ENCODE measurements at regions not wholly inside any gene's neighbourhood (a gene's known extent, or its start where the extent isn't known, plus 50 kb on each side); places are given as distances from the start of the nearest gene placed in this dataset.

DNA sequence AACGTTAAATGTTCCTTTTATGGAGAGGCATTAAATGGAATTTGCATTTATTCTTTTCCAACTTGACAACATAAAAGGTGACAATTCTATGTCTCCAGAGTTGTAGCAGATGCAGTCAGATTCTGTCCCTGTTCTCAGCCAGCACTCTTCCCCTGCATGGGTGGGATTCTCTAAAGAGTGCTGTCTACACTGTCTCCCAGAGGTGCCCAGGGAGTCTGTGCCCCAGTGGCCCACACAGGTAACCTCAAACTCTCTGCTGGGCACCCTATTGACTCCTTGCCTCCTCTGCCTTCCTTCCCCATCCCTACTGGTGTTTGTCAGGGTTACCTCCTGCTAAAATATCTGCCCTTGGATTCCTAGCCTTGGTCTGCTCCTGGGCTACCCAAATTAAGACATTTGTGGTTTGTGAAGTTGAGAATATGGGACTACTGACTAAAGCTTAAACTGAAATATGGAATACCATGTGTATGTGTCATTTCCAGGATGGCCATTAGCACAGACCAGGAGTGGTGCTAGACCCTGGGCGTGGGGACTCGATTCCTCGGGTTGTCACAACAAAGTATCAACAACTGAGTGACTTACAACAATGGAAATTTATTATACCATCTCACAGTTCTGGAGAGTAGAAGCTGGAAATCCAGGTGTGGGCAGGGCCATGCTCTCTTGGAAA is 284.7 kb downstream of the CDH26 start:
- no peak for DNase-seq (ENCODE audit: low spot score)

DNA sequence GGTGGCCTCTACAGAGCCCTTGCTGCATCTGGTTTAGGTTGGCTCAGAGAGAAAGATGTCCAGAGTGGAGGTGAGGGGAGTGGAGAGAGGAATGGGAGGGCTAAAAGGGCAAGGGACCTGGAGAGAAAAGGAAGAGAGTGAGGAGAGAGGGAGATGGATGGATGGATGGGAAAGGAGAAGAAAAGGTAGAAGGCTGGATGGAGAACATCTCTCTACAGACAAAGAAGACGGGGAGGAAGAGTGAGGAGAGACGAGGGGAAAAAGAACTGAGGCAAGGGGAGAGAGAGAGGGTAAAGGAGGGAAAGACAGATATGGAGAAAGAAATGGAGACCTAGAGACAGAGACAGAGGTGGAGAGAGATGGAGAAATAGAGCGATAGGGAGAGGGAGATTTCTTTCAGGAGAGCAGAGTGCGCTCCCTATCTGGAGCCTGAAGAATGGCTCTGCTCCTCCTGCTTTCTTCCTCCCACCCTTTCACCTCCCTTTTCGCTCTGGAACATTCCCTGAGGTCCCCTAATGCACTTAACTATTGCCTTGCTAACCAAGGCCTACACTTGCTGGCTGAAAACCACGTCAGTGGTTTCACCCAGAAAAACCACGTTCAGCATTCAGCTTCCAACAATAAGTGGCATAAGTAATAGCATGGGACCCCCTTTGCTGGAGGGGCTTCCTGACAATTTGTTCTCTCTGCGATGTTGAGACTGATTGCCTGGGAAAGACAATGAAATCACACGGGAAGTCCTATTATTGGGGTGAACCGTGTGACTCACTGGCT is 286.3 kb downstream of the CDH26 start:
- DNase-seq (ENCODE audit: low spot score), result no peak

DNA sequence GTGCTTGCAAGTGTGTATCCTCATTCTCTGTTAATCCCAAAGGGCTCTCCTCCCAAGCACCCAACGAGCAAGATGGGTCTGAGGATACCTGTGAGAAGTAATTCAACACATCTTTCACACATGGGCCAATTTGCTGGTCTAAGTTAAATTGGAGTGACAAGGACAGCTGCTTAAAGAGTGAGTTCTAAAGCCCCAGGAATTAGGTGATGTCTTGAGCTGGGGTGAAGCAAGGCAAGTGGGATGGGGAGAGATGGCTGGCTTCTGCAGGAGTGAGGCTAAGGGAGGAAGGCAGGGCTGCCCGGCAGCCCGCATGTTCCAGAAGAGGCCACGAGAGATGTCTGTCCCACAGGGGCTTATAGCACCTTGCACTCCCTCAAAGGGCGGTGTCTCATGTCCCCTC is 288.5 kb downstream of the CDH26 start:
- no peak for DNase-seq (ENCODE audit: low spot score)

DNA sequence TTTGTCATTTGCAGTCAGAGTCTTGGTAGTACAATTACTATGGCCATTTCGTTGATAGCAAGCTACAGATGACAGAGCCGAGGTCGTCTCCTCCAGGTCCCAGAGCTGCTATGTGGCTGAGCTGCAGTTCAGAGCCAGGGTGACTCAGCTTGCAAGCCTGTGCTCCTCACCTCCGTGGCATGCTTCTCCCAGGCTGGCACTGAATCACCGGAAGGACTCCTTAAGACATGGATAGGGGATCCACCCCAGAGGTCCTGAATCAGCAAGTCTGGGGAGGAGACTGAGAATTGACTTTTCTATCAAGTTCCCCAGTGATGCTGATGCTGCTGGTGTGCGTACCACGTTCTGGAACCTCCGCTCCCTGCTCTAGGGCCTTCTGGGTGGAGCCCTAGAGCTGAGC is 291.2 kb downstream of the CDH26 start:
- DNase-seq (ENCODE audit: low spot score), result no peak

DNA sequence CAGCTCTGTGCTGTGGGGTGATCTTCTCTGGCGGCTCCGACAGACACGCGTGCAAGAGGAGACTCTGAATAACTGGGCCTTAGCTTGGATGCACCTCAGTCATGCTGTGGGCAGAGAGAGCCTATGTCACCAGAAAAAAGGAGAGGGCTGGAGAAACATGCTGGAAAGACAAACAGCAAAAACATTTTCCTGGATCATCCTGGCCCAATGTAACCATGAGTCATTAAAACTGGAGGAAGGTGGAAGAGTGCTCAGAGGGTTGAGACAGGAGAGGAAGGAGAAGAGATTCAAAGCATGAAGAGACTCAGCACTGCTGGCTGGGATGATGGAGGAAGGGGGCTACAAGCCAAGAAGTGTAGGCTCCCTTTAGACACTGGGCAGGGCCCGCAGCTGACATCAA is 292.0 kb downstream of the CDH26 start:
- DNase-seq (ENCODE audit: low spot score), result no peak

DNA sequence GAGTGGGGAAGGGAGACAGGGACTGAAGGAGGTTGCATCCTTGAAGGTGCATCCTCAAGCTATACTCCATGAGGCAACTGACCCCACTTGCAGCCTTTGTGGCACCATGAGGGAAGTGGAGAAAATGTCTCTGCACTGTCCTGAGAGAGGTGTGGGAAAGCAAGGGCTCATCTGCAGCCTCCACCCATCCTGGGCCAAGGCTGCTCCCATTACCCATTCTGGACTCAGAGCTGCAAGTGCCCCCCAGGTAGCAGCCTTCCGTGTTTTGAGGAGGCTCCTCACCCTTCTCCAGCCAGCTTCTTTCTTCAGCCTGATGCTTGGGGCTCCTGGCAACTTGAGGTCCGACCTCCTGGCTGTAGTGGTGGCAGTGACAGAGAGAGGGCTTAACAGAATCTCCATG is 294.6 kb downstream of the CDH26 start:
- DNase-seq (ENCODE audit: low spot score), result no peak

DNA sequence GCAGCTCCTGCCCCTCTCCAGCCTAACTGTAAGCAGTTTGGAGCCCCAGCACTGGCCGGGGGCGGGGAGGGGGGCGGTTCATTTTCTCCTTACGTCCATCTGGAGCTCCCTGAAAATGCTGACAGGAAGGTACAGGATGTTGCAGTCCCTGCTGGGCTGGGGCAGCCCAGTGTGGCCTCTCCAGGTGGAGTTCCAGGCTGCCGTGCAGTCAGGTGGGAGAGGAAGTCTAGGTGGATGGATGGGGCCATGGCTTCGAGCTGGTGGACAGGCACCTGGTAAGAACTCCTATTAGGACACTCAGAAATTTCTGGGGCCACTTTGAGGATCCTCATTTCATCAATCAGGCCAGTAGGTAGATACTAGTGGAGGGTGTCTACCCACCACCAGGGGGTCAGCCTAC is 295.2 kb downstream of the CDH26 start:
- no peak for DNase-seq (ENCODE audit: low spot score)

DNA sequence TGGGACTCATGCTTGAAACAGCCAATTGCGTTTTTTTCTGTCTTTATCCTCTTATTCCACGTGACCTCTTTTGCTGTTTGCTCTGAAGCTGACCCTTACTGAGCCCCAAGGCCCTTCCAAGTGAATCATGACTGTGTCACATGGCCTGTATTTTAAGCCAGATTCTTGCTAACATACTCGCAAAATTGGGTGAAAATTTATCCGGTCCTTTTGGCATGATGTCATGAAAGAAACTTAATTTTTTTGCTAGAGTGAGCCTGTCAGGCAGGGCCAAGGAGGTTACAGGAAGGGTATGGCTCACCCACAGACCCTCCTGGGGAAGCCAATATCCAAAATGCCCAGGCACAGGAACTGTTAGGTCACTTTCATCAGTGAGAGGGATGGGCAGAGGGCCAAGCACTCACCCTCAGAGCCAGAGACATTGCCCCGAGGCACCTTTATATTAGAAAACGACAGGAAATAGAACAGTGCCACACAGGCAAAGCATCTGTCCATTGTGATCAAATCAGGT is 296.7 kb downstream of the CDH26 start:
- no peak for DNase-seq (ENCODE audit: low spot score)

DNA sequence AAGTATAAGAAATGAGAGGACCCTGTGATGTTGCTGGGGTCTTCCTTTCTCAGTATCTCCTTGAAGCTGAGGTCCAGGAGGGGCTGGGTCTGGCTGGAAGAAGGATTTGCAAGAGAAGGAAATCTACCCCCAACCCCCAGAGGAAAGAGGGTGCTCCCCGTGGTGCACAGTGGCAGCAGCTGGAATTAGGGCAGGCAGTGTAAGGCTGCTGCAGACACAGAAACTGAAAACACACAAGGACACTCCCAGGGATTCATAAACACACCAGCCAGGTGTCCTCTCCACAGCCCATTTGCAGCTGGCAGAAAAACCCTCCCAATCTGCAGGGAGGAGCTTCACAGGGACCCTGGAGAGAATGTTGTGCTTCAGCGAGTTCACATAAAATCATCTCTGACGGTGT is 297.2 kb downstream of the CDH26 start:
- no peak for DNase-seq (ENCODE audit: low spot score)

DNA sequence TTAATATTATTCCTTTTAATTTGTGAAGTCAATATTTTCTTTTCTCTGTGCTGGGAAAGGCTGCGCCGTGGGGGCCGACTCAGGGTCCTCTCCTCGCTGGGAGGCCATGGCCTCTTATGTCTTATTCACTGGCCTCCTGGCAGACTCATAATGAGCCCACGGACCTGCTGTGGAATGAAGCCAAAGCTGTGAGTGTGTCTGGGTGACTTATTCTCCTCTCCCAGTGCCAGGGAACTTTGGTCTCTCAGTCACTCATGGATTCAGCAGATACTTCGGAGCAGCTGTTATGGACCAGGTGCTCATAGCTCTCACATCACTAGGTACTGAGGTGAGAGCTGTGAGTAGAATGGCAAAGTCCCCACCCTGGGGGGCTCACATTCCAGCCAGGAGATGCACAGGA is 297.6 kb downstream of the CDH26 start:
- no peak for DNase-seq (ENCODE audit: low spot score)

DNA sequence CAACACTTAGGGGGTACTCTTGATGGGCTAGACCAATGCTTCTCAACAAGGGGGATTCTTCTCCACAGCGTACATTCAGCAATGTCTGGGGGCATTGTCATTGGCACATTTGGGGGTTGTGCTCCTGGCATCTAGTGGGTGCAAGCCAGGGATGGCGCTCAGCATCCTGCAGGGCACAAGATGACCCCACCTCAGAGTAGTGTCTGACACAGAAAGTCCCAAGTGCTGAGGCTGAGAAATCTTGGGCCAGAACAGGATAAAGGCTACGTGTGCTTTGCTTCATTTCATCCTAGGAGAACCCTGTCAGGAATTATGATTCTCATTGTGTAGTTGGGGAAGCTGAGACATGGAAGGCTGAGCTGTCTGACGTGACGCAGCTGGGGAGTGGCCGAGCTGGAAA is 298.6 kb downstream of the CDH26 start:
- DNase-seq (ENCODE audit: low spot score), result no peak

DNA sequence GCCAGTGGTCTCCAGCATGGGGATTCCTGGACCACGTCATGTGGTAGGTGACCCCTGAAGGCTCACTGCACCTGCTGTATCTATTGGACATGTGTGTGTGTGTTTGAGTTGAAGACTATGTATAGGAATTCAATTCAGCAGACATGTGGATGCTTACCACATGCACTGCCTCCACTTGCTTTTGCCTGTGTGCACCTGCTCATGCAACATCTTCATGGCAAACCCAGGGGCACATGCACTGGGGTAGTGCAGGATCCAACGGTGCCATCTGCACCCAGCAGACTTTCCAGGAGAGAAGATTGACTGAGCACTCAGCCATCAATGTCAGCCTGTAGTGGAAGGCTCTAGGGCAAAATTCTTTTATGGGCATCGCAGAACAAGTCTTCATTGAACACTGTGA is 299.4 kb downstream of the CDH26 start:
- no peak for DNase-seq (ENCODE audit: low spot score)

DNA sequence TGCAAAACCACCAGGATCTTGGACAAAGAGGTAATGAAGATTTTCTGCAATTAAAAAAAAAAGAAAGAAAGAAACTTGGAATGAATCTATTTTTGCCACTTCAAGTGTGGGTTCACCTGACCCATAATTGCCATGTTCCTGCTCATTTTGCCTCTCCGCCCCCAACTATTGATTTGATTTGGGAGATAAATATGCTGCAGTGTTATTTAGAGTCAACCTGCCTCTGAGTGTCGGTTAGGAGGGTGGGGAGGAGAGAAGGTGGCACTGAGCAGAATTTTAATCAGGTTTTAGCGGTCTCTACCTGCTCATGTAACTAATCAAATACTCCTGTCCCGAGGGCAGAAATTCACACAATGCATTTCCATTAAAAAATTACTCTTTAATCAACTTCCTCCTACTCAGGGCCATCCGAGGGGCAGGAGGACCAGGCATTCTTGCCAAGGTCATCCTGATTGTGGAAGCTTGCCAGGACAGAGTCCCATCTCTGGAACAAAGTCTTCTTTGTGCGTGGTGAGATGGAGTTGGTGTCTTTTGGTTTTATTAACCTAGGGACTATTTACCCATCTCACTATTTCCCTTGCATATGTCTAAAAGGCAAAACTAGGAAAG is 300.1 kb downstream of the CDH26 start:
- DNase-seq (ENCODE audit: low spot score), result no peak

DNA sequence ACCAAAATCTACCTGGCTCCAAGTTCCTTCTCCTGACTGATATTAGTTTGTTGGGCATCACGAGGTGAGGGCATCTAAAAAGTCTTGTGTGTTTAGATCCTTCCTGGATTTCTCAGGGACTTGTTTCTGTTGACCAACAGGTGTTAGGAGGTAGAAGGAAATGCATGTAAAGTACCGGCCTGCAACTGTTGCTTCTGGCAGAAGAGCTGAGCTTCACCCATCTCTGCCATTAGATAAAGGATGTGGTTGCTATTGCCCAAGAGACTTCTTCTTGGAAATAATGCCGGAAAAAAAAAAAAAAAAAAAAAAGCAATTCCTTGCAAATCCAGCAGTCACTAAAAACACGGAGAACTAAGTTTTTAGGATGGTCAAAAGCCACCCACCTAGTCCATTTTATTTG is 303.1 kb downstream of the CDH26 start:
- DNase-seq (ENCODE audit: low spot score), result no peak

DNA sequence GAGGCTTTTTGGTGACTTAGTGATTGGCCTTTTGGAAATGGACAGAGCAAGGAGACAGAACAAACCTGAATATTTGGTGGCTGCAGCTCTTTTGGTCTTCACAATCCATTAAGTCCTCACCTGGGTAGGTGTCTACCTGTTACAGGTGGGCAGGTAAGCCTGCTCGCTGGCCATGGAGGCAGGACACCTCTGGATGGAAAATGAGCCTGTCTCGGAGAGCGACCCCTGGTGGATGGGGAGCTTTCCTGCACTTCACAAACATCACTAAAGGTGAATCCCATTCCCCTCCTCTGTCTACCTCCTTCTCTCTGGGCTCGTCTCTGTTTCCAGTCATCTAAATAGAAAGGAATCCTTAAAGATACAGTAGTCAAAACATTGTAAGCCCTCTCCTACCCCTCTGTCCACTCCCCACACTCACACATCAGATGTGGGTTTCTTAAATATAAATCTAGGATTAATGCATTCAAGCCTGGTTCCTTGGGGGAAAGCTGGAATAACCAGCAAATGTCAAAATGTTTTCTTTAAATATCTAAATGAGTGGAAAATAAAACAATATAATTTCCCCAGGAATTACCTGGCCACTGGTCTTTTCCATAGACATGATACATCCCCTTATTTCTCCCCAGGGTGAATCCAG is 304.9 kb downstream of the CDH26 start:
- no peak for DNase-seq (ENCODE audit: low spot score)

DNA sequence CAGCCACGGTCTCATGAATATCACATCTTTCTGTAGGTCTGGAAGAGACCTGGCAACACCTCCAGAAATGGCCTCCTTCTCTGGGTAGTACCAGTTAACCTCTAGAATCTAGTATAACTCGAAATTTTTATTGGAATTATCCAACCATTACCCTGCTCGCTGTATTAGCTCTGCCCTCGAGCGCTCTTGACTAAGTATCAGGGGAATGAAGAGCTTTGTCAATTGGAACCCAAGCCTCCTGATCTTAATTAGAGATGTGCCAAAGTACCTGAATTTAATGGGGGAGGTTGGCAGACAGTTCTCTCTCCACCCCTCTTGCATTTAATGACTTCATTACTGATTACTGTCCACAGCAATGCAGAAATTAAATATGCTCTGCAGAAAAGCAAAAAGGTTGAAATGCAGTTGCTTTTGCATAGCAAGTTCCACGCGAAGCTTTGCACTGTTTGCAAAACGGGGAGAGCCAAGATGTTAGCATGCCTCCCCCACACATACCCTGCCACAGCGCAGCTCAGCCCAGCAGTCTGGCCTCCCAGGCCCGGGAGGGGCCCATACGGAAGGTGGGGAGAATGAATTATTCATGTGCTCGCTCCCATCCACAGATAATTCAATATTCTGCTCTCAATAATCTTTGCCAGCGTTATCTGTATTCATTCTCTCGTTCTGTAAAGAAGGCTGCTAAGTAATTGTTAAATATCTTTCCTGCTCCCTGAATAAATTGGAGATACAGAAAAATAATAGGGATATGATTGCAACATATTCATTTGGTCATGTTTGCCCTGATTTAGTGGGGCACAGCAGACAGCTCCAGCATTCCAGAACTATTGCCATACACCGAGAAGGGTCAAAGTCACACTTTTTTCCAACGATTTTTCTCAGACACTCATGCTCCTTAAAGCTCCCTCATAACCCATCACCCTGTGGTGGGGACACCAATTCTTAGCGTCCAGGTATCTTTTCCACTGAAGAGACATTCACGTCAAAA is 305.8 kb downstream of the CDH26 start:
- DNase-seq (ENCODE audit: low spot score), result no peak

DNA sequence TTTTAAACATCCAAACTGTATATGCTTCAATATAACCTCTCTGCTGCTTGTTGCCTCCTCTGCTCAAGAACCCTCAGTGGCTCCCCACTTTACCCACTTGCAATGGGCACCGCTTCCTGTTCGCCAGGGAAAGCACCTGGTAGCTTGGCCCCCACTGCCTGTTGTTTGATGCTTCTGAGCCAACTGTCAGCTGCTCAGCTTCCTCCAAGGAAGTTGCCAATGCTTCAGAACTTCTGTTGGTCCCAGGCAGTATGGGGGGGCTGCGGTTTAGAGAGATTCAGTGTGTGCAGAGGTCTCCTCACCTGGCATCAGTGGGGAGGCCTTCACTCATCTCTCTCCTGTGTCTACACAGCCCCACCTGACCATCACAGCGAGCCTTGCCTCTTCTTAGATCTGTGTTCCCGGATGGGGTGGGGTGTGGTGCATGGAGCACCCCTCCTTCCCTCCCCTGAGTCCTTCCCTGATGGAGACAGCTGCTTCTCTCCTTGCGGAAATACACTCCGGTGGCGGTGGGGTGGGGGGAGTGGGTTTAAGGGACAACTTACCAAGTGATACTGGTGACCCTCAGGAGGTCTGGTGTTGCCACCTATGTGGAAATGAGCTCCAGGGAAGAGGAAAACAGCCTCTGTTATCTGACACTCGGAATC is 308.1 kb downstream of the CDH26 start:
- DNase-seq (ENCODE audit: low spot score), result no peak

DNA sequence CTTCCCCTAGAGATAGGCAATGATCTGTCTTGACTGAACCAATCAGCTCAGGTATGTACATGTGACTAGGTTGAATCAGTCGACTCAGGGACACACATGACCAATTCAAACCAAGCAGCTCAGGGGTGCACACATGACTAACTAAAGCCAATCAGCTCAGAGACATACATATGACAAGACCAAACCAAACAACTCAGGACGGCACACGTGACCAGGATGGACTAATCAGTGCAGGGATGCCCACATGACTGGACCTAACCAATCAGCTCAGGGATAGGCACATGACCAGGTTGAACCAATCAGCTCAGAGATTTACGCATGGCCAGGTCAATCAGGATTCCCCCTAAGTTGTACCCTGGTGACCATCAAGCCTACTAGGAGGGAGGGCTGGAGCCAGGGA is 310.3 kb downstream of the CDH26 start:
- DNase-seq (ENCODE audit: low spot score), result no peak

DNA sequence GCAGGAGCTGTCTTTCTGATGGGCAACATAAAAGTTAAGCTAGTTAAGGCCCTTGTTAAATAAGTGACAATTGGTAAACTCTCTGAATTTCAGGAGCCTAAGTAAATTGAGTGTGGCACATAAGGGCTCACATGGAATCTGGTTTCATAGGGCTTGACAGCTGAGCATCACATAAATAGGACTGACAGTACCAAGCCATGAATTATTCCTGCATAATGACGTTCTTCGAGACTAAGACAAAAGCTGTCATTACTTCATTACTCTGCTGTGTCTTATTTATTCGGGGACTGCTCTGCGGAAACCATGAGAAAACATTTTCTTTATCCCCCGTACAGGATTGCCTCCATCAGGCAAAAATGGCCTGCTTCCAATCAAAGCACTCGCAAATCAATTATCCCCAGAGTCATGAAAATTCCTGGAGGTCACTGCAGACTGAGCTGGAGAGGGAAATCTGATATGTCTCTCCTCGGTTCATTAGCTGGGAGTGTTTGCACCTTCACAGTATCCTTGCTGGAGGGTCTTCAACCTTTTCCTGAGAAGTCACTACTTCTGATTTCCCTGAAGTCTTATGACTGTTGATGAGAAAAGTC is 311.4 kb downstream of the CDH26 start:
- no peak for DNase-seq (ENCODE audit: low spot score)

DNA sequence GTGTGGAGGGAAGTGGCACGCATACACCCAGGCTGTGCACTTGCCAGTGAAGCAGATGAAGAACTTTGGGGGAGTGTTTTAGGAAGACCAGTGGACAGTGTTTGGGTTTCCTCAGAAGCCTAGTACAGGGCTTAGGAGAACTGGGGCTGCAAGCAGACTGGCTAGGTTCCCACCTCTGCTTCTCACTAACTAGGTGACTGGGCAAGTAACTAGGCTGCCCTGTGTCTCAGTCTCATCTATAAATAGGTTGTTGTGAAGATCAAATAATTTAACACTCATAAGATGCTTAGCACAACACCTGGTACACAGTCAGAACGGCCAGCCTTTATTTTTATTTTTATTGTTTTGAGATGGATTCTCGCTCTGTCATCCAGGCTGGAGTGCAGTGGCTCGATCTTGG is 312.1 kb downstream of the CDH26 start:
- no peak for DNase-seq (ENCODE audit: low spot score)

All from SK-N-DZ (cell line).